DMS53 treated with DMSO at 0.1 percent for 48 hours (cell line): ENCODE measurements at regions not wholly inside any gene's neighbourhood (a gene's known extent, or its start where the extent isn't known, plus 50 kb on each side); places are given as distances from the start of the nearest gene placed in this dataset.
"Not testable (repeated sequence)": the region's sequence is repeated elsewhere in the genome, so short reads cannot be mapped to it uniquely, and the experiment has no call there.

Experiments
- DNase-seq: peaks from one replicate; lab custom pipeline; 2025; ENCODE audit not compliant: unreplicated experiment; lab: John Stamatoyannopoulos, UW

DNA sequence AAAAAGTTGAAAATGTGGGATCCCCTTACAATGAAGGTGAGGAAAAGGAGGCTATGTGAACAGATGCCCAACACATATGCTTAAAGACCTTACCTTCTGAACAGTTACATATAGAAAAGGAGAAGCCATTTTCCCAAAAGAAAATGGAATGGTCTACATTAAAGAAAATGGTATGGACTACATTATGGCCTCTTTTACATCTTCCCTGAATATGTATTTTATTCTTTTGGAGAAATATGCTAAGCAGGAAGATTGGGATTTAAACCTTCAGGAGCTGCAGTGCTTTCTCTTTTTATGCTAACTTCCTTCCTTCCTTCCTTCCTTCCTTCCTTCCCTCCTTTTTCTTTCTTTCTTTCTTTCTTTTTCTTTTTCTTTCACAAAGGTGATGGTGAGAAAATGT lies 155.4 kb downstream of the SEC23IP start:
- no peak for DNase-seq

DNA sequence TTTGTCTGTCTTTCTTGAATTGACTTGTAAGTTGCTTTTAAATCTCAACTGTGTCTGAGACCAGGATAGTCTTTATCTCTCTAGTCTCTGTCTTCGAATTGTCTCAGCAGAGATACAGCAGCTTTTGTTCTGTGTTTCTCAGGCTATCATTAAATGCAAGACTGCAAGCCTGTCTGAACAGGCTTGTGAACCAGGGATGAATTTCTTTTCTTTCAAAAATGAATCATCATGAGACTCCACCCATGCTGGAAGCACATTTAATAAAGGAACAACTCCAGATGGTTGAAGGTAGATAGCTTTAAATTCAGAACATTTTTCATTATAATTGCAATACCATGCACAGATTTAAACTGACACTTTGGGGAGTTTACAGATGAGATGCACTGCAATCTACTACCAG lies 155.9 kb downstream of the SEC23IP start:
- DNase-seq = no peak

DNA sequence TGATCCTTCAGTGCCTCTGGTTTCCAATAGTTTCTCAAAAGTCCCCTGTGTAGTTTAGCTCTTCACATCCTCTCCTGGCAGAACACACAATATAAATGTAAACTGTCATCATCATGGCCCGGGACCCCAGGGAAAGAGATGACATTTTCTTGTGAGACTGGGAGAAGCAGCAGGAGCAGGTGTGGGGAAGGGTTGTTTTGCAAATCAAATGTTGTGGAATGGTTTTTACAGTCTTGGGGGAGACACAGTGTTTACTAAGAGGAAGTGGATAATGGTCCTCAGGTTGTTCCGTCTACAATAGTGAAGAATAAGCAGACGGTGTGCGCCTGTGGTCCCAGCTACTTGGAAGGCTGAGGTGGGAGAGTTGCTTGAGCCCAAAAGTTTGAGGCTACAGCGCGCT lies 159.1 kb downstream of the SEC23IP start:
- no peak for DNase-seq

DNA sequence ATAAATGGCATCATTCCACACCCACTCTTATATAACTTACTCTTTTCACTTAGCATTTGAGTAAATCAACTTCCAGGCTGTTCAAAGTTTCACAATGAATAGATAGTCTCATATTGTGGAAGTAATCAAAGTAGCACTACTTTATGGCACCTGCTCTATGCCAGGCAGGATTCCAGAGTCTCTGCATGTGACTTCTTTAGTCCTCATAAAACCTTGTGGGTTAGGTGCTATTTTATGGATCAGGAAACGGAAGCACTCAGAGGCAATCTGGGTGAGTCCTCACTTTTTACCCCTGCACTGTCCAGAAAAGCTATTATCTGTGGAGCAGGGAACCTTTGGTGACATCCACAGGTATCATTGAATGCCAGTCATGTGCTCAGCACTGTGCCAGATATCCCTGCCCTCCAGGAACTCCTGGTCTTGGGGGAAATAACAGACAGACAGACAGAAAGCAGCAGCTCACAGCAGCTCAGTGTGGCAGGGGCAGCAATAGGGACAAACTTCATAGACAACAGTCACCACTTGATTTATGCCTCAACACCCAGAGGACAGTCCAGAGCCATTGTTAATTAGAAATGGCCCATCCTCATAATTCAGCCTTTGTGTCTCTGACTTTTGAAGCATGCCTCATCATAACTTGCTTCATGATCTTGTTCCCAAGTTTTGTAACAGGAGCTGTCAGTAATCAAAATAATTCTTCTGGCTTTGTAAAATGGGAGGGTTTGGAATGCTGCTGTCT lies 160.6 kb downstream of the SEC23IP start:
- DNase-seq = no peak

GRCh38 chr10:120059790-120060189 lies 167.3 kb downstream of the SEC23IP start:
- DNase-seq = not testable (repeated sequence)

DNA sequence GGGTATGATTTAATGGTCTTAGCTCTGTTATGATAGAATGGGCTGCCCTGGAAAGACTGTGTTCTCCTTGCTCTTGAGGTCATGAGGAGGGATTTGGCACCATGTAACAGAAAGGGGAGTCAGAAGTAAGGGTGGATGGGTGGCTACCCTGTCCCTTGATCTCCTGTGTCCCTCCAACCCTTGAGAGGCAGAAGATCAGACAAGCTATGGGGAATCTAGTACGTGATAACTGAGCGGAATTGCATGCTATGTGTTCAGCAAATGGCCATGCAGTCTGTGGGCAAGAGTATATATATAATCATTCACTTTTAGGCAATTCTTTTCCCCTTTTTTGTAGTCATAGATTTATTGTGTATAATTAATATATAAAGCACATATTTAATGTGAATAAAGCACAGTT lies 174.9 kb downstream of the SEC23IP start:
- DNase-seq = no peak

DNA sequence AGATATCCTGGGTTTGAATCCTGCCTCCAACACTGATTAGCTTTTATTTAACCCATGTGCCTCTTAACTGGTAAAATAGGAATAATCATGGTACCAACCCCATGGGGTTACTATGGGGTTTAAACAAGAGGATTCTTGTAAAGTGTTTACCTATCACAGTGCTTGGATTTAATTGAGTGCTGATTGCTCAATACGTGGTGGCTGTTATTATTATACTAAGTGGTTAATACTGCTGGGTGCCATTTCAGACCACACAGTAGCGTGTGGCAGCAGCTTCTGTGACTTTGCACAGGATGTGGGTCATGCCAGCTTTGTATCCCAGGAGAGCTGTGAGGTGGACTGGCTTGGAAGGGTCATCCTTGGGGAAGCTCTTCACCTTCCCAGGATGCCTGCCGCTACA lies 177.2 kb downstream of the SEC23IP start:
- no peak for DNase-seq

DNA sequence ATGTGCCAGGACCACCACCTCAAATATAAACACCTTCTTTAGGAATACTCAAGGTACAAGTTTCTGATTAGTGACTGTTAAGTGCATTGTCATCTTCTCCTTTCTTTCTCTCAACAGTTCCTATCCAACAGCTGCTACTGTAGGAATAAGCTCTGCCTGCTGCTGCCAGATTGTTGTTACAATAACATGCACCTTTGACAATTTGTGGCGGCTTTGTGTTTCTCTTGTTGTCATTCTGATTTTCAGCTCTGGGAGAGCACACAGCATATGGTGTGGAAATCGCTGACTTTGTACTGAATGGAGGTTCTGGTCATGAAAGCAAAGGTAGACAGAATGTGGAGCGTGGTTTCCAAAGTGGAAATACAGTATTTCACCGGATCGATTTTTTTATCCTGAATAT lies 182.8 kb downstream of the SEC23IP start:
- no peak for DNase-seq

- no peak for DNase-seq
Measured at GRCh38 chr10:120076996-120077706, 184.6 kb downstream of the SEC23IP start.

GRCh38 chr10:120077707-120078492 lies 185.4 kb downstream of the SEC23IP start:
- no peak for DNase-seq

DNA sequence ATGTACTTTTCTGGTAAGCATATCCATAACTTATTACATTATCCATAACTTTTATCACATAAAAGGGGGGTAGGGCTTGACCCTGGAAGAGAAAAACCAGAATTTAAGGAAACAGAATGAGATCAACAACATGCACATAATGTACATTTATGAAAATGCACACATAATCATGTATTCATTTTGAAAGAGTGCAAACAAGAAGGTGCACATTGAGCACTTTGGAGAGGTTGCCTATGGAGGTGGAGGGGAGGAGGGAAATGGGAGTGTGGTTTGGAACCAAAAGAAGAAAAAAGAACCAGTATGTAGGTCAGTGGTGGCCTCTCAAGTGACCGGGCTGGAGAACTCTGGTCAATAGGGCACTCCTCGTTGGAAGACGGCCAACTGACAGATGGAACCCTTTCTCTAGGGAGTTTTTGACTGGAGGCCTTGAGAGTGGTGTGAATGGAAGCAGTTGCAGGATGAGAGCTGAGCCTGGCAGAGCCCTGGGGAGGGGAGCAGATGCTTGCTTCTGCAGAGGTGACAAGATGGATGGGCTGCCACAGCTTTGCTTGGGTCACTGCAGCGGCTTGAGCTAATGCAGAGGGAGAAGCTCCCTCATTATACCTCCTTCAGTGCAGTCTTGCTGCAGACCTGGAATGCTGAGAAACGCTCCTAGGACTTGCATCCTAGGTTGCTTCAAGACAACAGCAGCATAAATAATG lies 192.7 kb downstream of the SEC23IP start:
- no peak for DNase-seq

DNA sequence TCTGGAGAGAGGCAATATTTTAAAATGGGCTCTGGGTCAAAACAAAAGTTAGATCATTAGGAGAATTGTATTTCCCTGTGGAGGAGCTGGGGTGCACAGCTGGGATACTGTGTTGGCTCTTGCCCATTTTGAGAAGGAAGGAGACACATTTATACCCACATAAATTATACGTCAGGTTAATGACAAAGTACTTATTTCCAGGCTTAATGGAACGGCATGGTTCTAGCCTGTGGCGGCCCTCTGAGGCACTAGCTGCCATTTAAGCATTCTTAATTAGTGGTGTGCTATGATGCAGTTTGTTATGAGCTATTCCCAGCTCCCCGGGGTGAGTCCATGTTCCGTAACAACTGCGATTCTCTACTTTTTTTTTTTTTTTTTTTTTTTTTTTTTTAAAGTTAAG lies 193.5 kb downstream of the SEC23IP start:
- DNase-seq = no peak

DNA sequence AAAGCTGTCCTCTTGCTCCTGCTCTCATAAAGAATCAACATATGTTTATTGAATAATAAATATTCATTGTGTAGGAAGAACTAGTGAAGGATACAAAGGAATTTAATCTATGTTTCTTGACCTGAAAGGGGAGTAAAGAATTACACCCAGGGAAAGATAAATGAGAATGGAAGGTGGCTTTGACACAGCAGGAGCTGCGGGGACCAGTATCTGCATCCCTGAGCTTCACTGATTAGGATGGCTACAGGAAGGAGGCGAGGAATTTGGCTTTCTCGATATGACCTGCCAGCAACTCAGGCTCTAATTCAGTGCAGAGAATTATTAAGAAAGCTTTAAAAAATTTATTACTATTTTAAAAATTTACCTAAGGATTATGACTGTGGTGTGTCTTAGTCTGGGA lies 194.6 kb downstream of the SEC23IP start:
- DNase-seq = no peak

GRCh38 chr10:120095875-120096274 lies 203.3 kb downstream of the SEC23IP start:
- DNase-seq = no peak

DNA sequence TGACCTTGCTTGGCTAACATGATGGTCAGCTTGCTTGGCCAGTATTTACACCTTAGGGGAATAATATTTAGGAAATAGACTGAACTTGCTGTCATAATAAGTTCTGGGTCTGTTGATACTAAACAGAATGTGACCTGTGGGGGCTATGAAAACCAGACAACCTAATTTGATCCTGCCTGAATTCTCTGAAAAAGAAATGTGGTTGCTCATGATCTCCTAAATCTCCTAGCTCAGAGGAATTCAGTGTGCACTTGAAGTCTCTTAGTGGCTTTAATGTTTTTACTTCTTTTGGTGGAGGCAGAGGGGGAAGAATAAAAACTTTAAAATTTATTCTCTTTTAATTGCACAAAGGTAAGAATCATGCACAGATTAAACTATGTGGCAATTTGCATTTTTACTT lies 205.2 kb downstream of the SEC23IP start:
- DNase-seq = no peak

DNA sequence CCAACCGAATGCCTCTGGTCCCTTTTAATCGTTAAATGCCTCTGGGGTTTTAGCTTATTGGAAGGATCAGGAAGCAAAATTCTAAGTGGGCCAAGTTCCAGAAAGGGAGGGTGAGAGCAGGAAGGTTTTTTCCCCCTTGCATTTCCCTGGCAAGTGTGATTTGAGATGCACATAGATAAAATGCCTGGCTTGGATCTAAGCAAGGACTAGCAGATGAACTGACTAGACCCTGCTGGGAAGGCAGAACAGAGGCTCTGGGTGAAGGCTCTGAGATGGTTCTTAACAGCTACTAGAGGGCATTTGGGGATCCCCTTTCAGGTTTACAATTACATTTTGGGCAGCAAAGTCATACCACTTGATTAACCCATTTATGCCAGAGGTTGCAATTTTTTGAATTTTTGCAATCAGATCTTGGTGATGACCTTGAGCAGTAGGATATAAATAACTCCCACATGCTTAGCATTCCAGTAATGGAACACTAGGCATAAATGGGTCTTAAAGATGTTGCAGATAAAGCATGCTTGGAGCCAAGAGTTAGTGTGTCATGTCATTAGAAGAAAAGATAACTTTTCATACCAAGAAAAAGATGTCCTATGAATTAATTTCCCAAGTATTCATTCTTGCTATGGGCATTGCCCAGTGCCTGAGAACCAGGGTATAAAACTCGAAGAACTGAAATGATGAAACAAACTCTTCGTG lies 205.9 kb downstream of the SEC23IP start:
- DNase-seq = no peak

- no peak for DNase-seq
Measured at GRCh38 chr10:120103738-120104560, 211.4 kb downstream of the SEC23IP start.

- DNase-seq = no peak
Measured at GRCh38 chr10:120105001-120105400, 212.5 kb downstream of the SEC23IP start.

DNA sequence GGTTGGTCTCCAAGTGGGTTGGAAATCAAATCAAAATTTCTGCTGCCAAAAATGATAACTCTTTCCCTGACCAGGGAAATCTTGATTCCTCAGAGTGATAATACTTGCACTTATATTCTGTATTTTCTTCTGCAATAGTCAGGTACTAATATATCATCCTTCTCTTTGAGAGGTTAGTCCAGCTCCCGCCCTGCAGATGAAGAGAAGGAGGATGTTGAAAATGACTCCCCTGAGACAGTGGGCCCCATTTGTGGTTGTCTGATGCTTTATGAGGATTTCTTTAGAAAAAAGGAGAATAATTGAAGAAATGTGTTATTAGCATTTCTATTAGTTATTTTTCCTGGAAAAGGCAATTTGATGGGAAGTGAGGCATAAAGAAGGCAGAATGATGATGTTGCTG lies 213.0 kb downstream of the SEC23IP start:
- DNase-seq = no peak

DNA sequence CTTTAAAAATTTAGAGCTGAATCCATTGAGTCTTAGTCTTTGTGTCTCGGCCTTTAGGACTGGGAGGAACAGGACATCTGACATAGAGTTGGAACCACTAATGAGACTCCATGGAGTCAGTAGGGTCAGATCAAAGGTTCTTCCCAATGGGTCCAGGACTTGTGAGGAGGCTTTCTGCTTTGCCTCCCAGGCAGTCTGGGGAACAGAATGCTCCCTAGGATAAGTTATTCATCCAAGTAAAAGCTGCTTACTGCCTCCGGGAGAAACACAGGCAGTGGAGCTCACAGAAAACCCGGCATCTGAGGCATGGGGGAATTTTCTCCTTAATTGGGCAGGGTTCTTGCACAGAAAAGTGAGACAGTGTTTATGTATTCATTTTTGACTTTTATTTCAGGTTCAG lies 216.4 kb downstream of the SEC23IP start:
- no peak for DNase-seq
